ENCODE measurements at regions not wholly inside any gene's neighbourhood (a gene's known extent, or its start where the extent isn't known, plus 50 kb on each side); places are given as distances from the start of the nearest gene placed in this dataset.

DNA sequence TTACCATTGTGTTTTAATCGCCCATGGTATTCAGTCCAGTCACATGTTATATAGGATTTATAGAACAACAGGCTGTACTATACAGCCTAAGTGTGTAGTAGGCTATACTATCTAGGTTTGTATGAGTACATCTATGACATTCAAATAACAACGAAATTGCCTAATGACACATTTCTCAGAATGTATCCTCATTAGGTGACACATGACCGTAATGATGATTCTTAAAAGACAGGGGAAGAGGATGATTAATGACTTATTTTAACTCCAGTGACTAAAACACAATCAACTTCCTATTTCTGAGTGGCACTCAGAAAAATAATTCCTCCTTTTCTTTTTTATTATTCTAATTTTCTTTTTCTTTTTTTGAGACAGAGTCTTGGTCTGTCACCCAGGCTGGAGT, 63.0 kb upstream of the ACSL3 start:
- DNase-seq, result no peak

- no peak for DNase-seq
Observed at GRCh38 chr2:222798528-222798927, 62.3 kb upstream of the ACSL3 start.

DNA sequence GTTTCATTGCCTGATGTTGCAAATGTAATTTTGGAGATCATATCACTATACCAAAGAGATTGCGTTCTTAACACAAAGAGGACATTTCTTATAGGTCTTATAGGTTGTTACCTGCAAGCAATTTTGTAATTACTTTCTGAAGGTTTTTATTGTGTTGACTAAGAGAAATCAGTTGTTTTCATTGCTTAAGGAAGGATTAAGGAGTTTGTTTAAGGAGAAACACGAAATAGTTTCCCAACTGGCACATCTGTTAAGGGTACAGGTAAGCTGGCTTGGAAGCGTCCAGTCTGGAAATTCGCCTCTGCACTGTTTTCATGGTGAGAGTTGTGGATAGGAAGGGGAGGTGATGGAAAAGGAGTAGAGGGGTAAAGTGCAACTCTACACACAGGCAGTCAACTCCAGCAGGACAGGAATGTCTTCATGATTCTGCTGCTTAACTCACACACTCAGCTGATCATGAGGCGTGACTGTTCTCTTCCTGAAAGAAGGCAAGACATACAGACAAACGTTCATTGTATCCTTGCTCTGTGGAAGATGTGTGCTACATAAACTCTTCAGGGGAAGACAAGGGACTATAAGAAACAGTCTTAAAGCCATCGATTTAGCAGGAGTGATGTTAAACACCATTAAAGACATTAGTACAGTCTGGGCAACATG, 61.4 kb upstream of the ACSL3 start:
- DNase-seq, result no peak

GRCh38 chr2:222802514-222803196, 58.2 kb upstream of the ACSL3 start:
- no peak for DNase-seq

DNA sequence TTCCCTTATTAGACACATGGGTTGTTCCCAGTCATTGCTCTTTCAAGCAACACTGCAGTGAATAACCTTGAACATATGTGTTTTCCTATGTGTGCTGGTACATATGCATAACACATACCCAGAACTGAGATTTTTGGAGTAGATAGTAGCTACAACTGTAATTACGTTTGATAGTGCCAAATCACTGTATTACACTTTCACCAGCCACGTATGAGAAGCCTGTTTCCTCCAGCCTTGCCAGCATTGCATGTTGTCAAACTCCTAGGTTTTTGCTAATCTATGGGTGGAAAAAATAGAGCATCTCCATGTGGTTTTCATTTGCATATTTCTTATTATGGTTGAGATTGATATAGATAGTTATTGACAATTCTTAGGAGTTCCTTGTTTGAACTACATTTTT, 56.5 kb upstream of the ACSL3 start:
- DNase-seq, result no peak

- no peak for DNase-seq
Observed at GRCh38 chr2:222805591-222806304, 55.1 kb upstream of the ACSL3 start.

- no peak for DNase-seq
Observed at GRCh38 chr2:222806526-222807137, 54.2 kb upstream of the ACSL3 start.

GRCh38 chr2:222807431-222807830, 53.4 kb upstream of the ACSL3 start:
- DNase-seq, result no peak

DNA sequence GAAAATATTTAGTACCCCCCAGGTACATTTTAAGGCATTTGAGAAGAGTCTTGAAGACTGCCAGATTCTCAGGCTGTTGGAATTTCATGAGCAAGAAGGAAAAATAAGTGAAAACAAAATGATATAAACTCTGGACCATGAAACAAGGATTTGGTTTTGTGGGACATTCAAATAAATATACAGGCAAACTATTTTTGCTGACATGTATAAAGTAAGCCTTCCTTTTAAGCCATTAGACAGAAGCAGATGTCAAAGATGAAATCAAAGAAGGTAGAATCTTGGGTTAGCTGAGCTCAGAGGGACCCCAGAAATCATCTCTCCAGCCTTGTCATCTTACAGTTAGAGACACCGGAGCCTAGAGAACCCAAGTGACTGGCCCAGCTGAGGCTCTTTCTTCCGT, 51.3 kb upstream of the ACSL3 start:
- no peak for DNase-seq

DNA sequence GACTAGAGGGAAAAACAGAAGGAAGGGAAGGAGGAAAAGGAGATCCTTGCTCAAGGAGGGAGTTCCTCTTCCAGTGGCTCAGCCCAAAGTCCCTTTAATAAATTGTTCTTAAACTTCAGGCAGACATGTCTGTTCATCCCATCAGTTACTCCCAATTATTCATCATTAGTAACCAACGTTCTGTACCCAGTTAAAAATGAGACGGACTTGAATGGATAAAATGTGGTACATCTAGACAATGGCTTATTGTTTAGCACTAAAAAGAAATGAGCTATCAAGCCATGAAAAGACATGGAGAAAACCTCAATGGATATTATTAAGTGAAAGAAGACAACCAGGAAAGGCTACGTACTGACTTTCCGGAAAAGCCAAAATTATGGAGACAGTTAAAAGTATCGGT, 50.8 kb upstream of the ACSL3 start:
- DNase-seq, result no peak
